Large intestine (tissue), 3 donors: ENCODE measurements at regions not wholly inside any gene's neighbourhood (a gene's known extent, or its start where the extent isn't known, plus 50 kb on each side); places are given as distances from the start of the nearest gene placed in this dataset.

Source experiments
- DNase-seq, 2 donors: peaks; one replicate each; pipeline versions ENCODE4 v3.0.0 to v3.0.0-alpha.2; 2013
- H3K27ac ChIP-seq: one replicate; pipeline ENCODE4 v1.5.1; 2013; ENCODE audit warnings: low read length
- H3K27me3 ChIP-seq: 2 replicates; pipeline ENCODE4 v1.6.1; 2013; ENCODE audit warnings: low read length; ENCODE audit not compliant: control insufficient read depth, insufficient read depth
- H3K36me3 ChIP-seq: 2 replicates; pipeline ENCODE4 v1.6.1; 2013; ENCODE audit warnings: low read length; ENCODE audit not compliant: control insufficient read depth, insufficient read depth
- H3K4me1 ChIP-seq: one replicate; pipeline ENCODE4 v1.6.1; 2013; ENCODE audit warnings: low read length; ENCODE audit not compliant: control insufficient read depth, insufficient read depth
- H3K4me3 ChIP-seq: one replicate; pipeline ENCODE4 v1.5.1; 2013; ENCODE audit warnings: low read length
- H3K9me3 ChIP-seq: one replicate; pipeline ENCODE4 v1.6.1; 2013; ENCODE audit warnings: mild to moderate bottlenecking, low read depth, low read length, moderate library complexity; ENCODE audit not compliant: control insufficient read depth
- WGBS: methylation state at CpG from one replicate; pipeline ENCODE4 v1.1.5; 2013; ENCODE audit warnings: low lambda C conversion rate; ENCODE audit not compliant: insufficient coverage; 5-methylcytosine and 5-hydroxymethylcytosine counted together

DNA sequence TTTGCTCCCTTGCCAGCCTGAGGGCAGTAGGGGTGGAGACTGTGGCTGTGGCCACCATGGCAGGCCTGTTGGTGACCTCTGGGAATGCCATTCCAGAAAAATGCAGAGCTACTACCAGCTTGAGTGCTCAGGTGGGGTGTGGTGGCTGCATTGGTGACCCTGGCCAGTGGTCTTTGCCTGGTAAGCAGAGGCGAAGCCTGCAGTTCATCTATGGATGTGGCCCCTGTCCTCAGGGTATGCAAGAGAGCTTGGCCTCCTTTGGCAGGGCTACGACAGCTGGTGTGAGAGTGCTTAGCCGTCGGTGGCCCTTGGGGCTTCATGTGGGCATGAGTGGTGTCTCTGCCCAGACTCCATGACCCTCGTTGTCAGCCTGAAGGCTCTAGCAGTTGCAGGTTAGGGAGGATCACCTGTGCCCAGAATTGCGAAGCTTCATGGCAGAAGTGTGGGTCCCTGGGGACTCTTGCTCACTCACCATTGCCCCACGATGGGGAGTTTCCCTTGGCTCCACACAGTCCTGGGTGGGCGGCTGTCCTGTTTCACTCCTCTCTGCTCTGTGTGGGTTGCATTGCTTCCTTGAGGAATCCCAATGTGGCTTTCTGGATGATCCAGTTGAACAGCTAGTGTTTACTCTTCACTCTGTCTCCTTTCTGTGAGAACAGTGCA, 117.9 kb upstream of the CDH12 start:
- no peak for DNase-seq
- Histone ChIP-seq H3K9me3 (peaks cover 3% of the 10 kb centered on the region), H3K36me3 (no peaks in the 10 kb centered on the region), H3K27me3 (no peaks in the 10 kb centered on the region), H3K27ac (no peak overlapping the region), H3K4me1 (no peaks in the 10 kb centered on the region), H3K4me3 (no peak overlapping the region)
- WGBS = no CpG with 5 or more reads among the region's 8 CpGs

GRCh38 chr5:22970491-22970890, 117.3 kb upstream of the CDH12 start:
- no peaks in the 10 kb centered on the region for H3K27me3 ChIP-seq
- WGBS = no CpG with 5 or more reads among the region's 5 CpGs
- H3K9me3 ChIP-seq = peaks cover 3% of the 10 kb centered on the region
- DNase-seq = no peak
- H3K4me1 ChIP-seq = no peaks in the 10 kb centered on the region
- no peak overlapping the region for H3K4me3 ChIP-seq
- H3K36me3 ChIP-seq = no peaks in the 10 kb centered on the region
- no peak overlapping the region for H3K27ac ChIP-seq

GRCh38 chr5:22968386-22968785, 115.2 kb upstream of the CDH12 start:
- Histone ChIP-seq H3K9me3 (peaks cover 3% of the 10 kb centered on the region), H3K4me1 (no peaks in the 10 kb centered on the region), H3K27me3 (no peaks in the 10 kb centered on the region), H3K4me3 (no peak overlapping the region), H3K36me3 (no peaks in the 10 kb centered on the region), H3K27ac (no peak overlapping the region)
- DNase-seq = no peak
- 89% methylated on average over 2 of the region's 2 CpGs for WGBS

- H3K9me3 ChIP-seq = no peaks in the 10 kb centered on the region
- no peak for DNase-seq
- H3K4me3 ChIP-seq = no peak overlapping the region
- WGBS = no CpG with 5 or more reads among the region's 1 CpG
- H3K27me3 ChIP-seq = no peaks in the 10 kb centered on the region
- H3K27ac ChIP-seq = no peak overlapping the region
- H3K4me1 ChIP-seq = no peaks in the 10 kb centered on the region
- no peaks in the 10 kb centered on the region for H3K36me3 ChIP-seq
Observed at GRCh38 chr5:22965960-22966359, 112.8 kb upstream of the CDH12 start.

- 100% methylated on average over 1 of the region's 1 CpG for WGBS
- Histone ChIP-seq H3K27me3 (no peaks in the 10 kb centered on the region), H3K27ac (no peak overlapping the region), H3K36me3 (no peaks in the 10 kb centered on the region), H3K4me1 (no peaks in the 10 kb centered on the region), H3K4me3 (no peak overlapping the region), H3K9me3 (no peaks in the 10 kb centered on the region)
- DNase-seq = no peak
Observed at GRCh38 chr5:22964632-22965031, 111.5 kb upstream of the CDH12 start.

DNA sequence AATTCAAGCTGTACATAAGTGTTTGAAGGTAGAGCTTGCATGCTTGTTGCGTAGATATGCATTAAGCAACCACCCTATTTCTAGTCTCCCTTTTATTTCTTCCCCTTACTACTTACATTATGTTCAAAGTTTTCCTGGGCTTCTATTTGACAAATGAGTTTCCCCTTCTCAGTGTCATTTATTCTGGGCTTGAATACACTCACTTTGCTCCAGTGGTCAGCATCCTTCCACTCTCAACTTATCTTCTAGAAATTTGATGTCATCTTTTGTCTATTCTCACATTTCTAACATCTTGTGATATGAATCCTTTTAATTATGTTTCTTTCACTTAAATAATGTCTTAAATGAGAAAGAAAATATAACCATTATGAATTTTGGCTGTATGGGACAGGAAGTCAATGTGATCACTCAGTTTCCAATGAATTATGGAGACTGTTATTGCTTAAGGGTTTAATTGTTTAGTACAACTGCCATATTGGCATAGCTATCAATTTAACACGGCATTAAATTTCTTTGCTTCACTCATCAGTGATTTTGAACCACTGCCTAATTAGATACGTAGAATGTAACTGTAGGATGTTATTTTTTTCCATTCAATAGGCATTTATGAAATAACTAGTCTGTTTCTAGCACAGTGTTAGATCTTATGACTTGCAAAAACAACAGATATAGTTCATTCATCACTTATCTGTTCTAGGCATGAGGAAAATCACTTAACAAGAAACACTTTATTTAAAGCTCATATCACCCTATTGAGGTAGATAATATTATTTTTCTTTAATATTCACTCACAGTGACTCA, 105.5 kb upstream of the CDH12 start:
- 80% methylated on average over 1 of the region's 3 CpGs for WGBS
- H3K36me3 ChIP-seq = no peaks in the 10 kb centered on the region
- no peaks in the 10 kb centered on the region for H3K4me1 ChIP-seq
- H3K27me3 ChIP-seq = no peaks in the 10 kb centered on the region
- H3K4me3 ChIP-seq = no peak overlapping the region
- H3K27ac ChIP-seq = no peak overlapping the region
- H3K9me3 ChIP-seq = no peaks in the 10 kb centered on the region
- DNase-seq = no peak

DNA sequence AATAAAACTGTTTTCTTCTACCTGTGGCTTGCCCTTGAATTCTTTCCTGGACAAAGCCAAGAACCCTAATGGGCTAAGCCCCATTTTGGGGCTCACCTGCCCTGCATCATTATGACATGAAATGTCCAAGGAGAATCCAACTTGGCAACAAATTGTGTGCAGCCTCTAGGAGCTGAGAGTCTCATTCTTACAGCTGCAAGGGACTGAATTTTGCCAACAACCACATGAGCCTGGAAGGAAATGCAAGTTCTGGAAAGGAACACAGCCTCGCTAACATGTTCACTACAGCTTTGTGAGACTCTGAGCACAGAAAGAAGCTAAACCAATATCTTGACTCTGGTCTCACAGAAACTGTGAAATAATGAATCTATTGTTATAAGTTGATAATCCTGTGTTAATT, 94.8 kb upstream of the CDH12 start:
- no peak overlapping the region for H3K27ac ChIP-seq
- H3K36me3 ChIP-seq = no peaks in the 10 kb centered on the region
- no peaks in the 10 kb centered on the region for H3K9me3 ChIP-seq
- H3K4me1 ChIP-seq = no peaks in the 10 kb centered on the region
- H3K27me3 ChIP-seq = no peaks in the 10 kb centered on the region
- no CpG with 5 or more reads among the region's 1 CpG for WGBS
- no peak for DNase-seq
- no peak overlapping the region for H3K4me3 ChIP-seq

DNA sequence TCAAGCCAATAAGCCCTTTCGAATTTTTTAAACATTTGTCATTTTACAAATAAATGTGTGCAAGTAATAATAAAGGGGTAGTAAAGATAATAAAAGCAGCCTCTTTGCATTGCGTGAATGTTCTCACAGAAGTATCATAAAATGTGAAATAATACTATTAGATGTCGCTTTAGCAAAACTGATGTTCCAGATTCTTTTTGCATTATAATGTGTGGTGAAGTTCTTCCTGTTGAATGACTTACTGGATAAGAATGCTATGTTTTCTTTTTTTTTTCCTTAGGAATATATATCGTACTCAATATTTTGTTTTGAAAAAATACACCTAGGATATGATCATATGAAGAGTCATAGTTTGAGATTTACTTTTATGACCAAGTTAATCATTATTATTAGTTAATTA, 85.2 kb upstream of the CDH12 start:
- H3K9me3 ChIP-seq = no peaks in the 10 kb centered on the region
- no peaks in the 10 kb centered on the region for H3K36me3 ChIP-seq
- no peaks in the 10 kb centered on the region for H3K4me1 ChIP-seq
- no peak overlapping the region for H3K27ac ChIP-seq
- no peak for DNase-seq
- 84% methylated on average over 3 of the region's 4 CpGs for WGBS
- no peak overlapping the region for H3K4me3 ChIP-seq
- H3K27me3 ChIP-seq = no peaks in the 10 kb centered on the region

- Histone ChIP-seq H3K9me3 (no peaks in the 10 kb centered on the region), H3K4me3 (no peak overlapping the region), H3K4me1 (no peaks in the 10 kb centered on the region), H3K36me3 (no peaks in the 10 kb centered on the region), H3K27ac (no peak overlapping the region), H3K27me3 (no peaks in the 10 kb centered on the region)
- WGBS = no CpG with 5 or more reads among the region's 1 CpG
- no peak for DNase-seq
Observed at GRCh38 chr5:22928821-22929482, 75.8 kb upstream of the CDH12 start.

- no peaks in the 10 kb centered on the region for H3K36me3 ChIP-seq
- H3K9me3 ChIP-seq = no peaks in the 10 kb centered on the region
- no peaks in the 10 kb centered on the region for H3K27me3 ChIP-seq
- DNase-seq = no peak
- H3K27ac ChIP-seq = no peak overlapping the region
- H3K4me1 ChIP-seq = no peaks in the 10 kb centered on the region
- no peak overlapping the region for H3K4me3 ChIP-seq
- WGBS = no CpG with 5 or more reads among the region's 1 CpG
Observed at GRCh38 chr5:22926574-22926973, 73.4 kb upstream of the CDH12 start.
